Muscle of leg (tissue), 3 donors: ENCODE measurements at regions not wholly inside any gene's neighbourhood (a gene's known extent, or its start where the extent isn't known, plus 50 kb on each side); places are given as distances from the start of the nearest gene placed in this dataset.
"Not testable (repeated sequence)": the region's sequence is repeated elsewhere in the genome, so short reads cannot be mapped to it uniquely, and the experiment has no call there.

ENCODE experiments used
- DNase-seq: peaks from one replicate; pipeline ENCODE4 v3.0.0; 2013
- H3K27ac ChIP-seq: one replicate; pipeline ENCODE4 v1.5.1; 2013; ENCODE audit warnings: mild to moderate bottlenecking, low read length, control low read depth
- H3K27me3 ChIP-seq: one replicate; pipeline ENCODE4 v1.6.1; 2013; ENCODE audit warnings: low read length; ENCODE audit not compliant: control insufficient read depth, insufficient read depth
- H3K36me3 ChIP-seq: one replicate; pipeline ENCODE4 v1.6.1; 2013; ENCODE audit warnings: low read length; ENCODE audit not compliant: control insufficient read depth, insufficient read depth
- H3K4me1 ChIP-seq: one replicate; pipeline ENCODE4 v1.6.1; 2013; ENCODE audit warnings: low read length; ENCODE audit not compliant: control insufficient read depth, insufficient read depth
- H3K4me3 ChIP-seq: one replicate; pipeline ENCODE4 v1.5.1; 2013; ENCODE audit warnings: low read length, control low read depth
- H3K9me3 ChIP-seq: replicated peaks from 2 replicates; pipeline ENCODE4 v1.6.1; 2013; ENCODE audit warnings: low read depth, low read length; ENCODE audit not compliant: control insufficient read depth
- WGBS: methylation state at CpG from one replicate; pipeline ENCODE4 v1.1.5; 2013; ENCODE audit warnings: missing lambda C conversion rate; ENCODE audit not compliant: insufficient coverage; 5-methylcytosine and 5-hydroxymethylcytosine counted together

- not testable (repeated sequence) for DNase-seq, H3K9me3 ChIP-seq, H3K27me3 ChIP-seq, H3K27ac ChIP-seq, H3K4me1 ChIP-seq, H3K4me3 ChIP-seq, H3K36me3 ChIP-seq
- WGBS, result no CpG with 5 or more reads among the region's 1 CpG
These were observed 360.2 kb downstream of the PID1 start for GRCh38 chr2:228910872-228911271.

GRCh38 chr2:228902176-228902575 is 368.9 kb downstream of the PID1 start:
- Histone ChIP-seq H3K36me3 (no peaks in the 10 kb centered on the region), H3K27me3 (no peaks in the 10 kb centered on the region), H3K27ac (no peak overlapping the region), H3K9me3 (no peaks in the 10 kb centered on the region), H3K4me1 (no peaks in the 10 kb centered on the region), H3K4me3 (no peak overlapping the region)
- no peak for DNase-seq
- no CpG with 5 or more reads among the region's 3 CpGs for WGBS

GRCh38 chr2:228901531-228901930 is 369.6 kb downstream of the PID1 start:
- Histone ChIP-seq H3K4me3 (no peak overlapping the region), H3K9me3 (no peaks in the 10 kb centered on the region), H3K4me1 (no peaks in the 10 kb centered on the region), H3K36me3 (no peaks in the 10 kb centered on the region), H3K27ac (no peak overlapping the region), H3K27me3 (no peaks in the 10 kb centered on the region)
- no CpG with 5 or more reads among the region's 1 CpG for WGBS
- DNase-seq, result no peak

GRCh38 chr2:228878138-228878537 is 392.9 kb downstream of the PID1 start:
- no CpG with 5 or more reads among the region's 1 CpG for WGBS
- Histone ChIP-seq H3K27me3 (no peaks in the 10 kb centered on the region), H3K4me3 (no peak overlapping the region), H3K4me1 (no peaks in the 10 kb centered on the region), H3K36me3 (no peaks in the 10 kb centered on the region), H3K9me3 (peaks cover 6% of the 10 kb centered on the region), H3K27ac (no peak overlapping the region)
- DNase-seq, result no peak

GRCh38 chr2:228876276-228876675 is 394.8 kb downstream of the PID1 start:
- peaks cover 6% of the 10 kb centered on the region for H3K9me3 ChIP-seq
- DNase-seq, result no peak
- no peak overlapping the region for H3K27ac ChIP-seq
- H3K27me3 ChIP-seq, result no peaks in the 10 kb centered on the region
- H3K4me1 ChIP-seq, result no peaks in the 10 kb centered on the region
- no peak overlapping the region for H3K4me3 ChIP-seq
- no CpG with 5 or more reads among the region's 2 CpGs for WGBS
- no peaks in the 10 kb centered on the region for H3K36me3 ChIP-seq

GRCh38 chr2:228875152-228875900 is 395.8 kb downstream of the PID1 start:
- H3K36me3 ChIP-seq, result no peaks in the 10 kb centered on the region
- H3K27ac ChIP-seq, result no peak overlapping the region
- no peaks in the 10 kb centered on the region for H3K27me3 ChIP-seq
- H3K4me1 ChIP-seq, result no peaks in the 10 kb centered on the region
- peak; percentile 85 for DNase-seq
- no CpG with 5 or more reads among the region's 5 CpGs for WGBS
- H3K4me3 ChIP-seq, result no peak overlapping the region
- H3K9me3 ChIP-seq, result peaks cover 6% of the 10 kb centered on the region

GRCh38 chr2:228871012-228871411 is 400.1 kb downstream of the PID1 start:
- Histone ChIP-seq H3K4me1 (no peaks in the 10 kb centered on the region), H3K9me3 (peaks cover 8% of the 10 kb centered on the region), H3K36me3 (no peaks in the 10 kb centered on the region), H3K27ac (no peak overlapping the region), H3K27me3 (no peaks in the 10 kb centered on the region), H3K4me3 (no peak overlapping the region)
- DNase-seq, result no peak
- WGBS, result 63% methylated on average over 2 of the region's 4 CpGs

- Histone ChIP-seq H3K9me3 (peaks cover 8% of the 10 kb centered on the region), H3K27me3 (no peaks in the 10 kb centered on the region), H3K4me3 (no peak overlapping the region), H3K4me1 (no peaks in the 10 kb centered on the region), H3K27ac (no peak overlapping the region), H3K36me3 (no peaks in the 10 kb centered on the region)
- DNase-seq, result no peak
These were observed 401.3 kb downstream of the PID1 start for GRCh38 chr2:228869636-228870264.

GRCh38 chr2:228867406-228867805 is 403.7 kb downstream of the PID1 start:
- H3K27ac ChIP-seq, result no peak overlapping the region
- no peaks in the 10 kb centered on the region for H3K27me3 ChIP-seq
- DNase-seq, result no peak
- no peak overlapping the region for H3K4me3 ChIP-seq
- peaks cover 8% of the 10 kb centered on the region for H3K9me3 ChIP-seq
- no CpG with 5 or more reads among the region's 4 CpGs for WGBS
- no peaks in the 10 kb centered on the region for H3K36me3 ChIP-seq
- no peaks in the 10 kb centered on the region for H3K4me1 ChIP-seq

- H3K9me3 ChIP-seq, result peaks cover 8% of the 10 kb centered on the region
- no peak for DNase-seq
- H3K27me3 ChIP-seq, result no peaks in the 10 kb centered on the region
- no peaks in the 10 kb centered on the region for H3K36me3 ChIP-seq
- H3K27ac ChIP-seq, result no peak overlapping the region
- WGBS, result 62% methylated on average over 2 of the region's 2 CpGs
- H3K4me1 ChIP-seq, result no peaks in the 10 kb centered on the region
- H3K4me3 ChIP-seq, result no peak overlapping the region
These were observed 404.3 kb downstream of the PID1 start for GRCh38 chr2:228866781-228867180.
